ENCODE measurements at regions not wholly inside any gene's neighbourhood (a gene's known extent, or its start where the extent isn't known, plus 50 kb on each side); places are given as distances from the start of the nearest gene placed in this dataset.

DNA sequence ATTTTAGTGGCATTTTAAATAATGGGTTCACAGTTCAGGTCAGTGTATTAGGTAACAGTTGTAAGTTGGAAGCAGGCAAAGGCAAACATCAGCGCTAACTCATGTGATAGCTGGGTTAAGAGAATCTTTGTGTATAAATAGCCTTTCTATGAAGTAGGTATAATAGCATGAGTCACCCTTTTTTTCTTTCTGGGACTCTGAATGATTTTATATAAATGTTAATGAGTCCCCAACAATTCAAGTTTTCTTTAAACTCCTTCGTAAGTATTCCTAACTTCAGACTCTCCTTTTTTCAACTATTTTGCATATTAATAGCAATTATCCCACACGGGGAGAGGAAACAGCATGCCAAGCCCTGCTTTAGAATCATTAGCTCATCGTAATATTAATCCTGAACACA lies 384.3 kb downstream of the PIK3C3 start:
- TF ChIP-seq EZH2 (IDR thresholded peaks at IDR 0.05): no peak
- TF ChIP-seq POLR2AphosphoS5 (IDR thresholded peaks at IDR 0.05; ENCODE audit: borderline replicate concordance, low read depth, low read length): no peak
- TF ChIP-seq FOXP2 (optimal IDR thresholded peaks at IDR 0.05; ENCODE audit: control extremely low read depth, extremely low read length, insufficient read depth): no peak

Data from SK-N-MC (cell line).